ENCODE measurements at regions not wholly inside any gene's neighbourhood (a gene's known extent, or its start where the extent isn't known, plus 50 kb on each side); places are given as distances from the start of the nearest gene placed in this dataset.

DNA sequence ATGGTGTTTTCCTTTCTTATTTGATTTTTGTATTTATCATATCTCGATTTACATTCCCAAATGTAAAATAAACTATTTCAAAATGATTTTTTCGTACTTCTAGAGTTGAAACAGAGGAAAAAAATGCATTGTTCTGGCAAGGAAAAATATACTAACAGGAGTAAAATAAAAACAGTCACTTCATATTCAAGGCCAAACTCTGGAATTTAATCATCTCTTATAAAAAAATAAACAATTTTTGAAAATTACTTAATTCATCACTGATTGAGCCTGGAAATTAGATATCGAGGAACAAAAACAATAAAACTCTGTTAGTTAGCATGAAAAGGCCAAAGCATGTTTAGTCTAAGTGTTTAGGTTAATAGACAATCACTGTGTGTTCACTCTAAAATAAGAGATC, 61.1 kb upstream of the PALM2AKAP2 start:
- DNase-seq (ENCODE audit: low spot score), result no peak
- intact Hi-C loops (cut with DNase I), result no loop called here

DNA sequence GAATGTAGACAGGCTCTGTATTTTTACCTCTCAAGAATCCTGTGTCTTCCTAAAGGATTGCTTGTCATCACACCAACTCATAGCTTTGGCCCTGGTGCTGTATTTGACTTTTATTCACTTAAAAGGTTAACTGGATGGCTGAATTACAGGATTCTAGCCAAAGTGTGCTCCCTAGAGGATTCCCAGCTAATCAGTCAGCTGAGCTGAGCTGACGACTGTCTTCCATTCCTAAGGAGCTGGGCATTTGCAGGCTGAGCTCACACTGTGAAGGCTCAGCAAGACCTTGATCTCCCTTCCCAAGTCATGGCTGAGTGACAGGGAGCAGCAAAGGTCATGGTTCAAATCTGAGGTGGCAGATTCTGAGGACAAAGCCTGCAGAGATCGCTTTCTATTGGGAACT, 59.0 kb upstream of the PALM2AKAP2 start:
- intact Hi-C loops (cut with DNase I), result no loop called here
- no peak for DNase-seq (ENCODE audit: low spot score)

DNA sequence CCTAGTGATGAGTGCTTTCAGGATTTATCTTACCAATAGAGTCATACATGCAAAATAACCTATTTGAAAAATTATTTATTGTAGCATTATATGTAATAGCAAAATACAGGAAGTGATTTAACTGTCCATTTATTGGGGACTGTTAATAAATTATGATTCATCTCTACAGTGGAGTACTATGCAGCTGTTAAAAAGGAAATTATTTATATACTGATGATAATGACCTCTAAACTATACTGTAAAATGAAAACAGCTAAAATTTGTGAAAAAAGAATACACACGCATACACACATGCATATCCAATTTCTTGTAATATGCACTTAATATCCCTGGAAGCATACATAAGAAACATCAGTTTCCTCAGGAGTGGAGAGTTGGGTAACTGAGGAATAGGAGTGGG, 58.0 kb upstream of the PALM2AKAP2 start:
- intact Hi-C loops (cut with DNase I), result no loop called here

DNA sequence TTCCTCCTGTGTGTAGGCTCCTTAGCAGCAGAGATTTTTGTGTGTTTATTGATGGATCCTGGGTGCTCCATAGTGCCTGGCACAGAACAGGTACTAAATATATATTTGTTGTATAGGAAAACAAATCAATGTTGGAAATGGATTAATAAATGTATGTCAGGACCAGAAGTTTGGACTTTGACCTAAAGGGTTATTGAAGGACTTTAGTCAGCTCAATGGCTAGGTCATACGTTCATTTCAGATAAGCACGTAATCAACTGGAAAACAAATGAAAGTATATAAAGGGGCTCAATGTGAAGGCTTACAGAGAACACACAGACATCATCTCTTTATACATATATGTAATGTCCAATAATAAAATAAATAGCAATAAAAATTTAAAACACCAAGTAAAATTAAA, 56.2 kb upstream of the PALM2AKAP2 start:
- intact Hi-C loops (cut with DNase I), result no loop called here
- DNase-seq (ENCODE audit: low spot score), result no peak

More for the DNA sequence above, 58.0 kb upstream of the PALM2AKAP2 start:
- no peak for DNase-seq (ENCODE audit: low spot score)

DNA sequence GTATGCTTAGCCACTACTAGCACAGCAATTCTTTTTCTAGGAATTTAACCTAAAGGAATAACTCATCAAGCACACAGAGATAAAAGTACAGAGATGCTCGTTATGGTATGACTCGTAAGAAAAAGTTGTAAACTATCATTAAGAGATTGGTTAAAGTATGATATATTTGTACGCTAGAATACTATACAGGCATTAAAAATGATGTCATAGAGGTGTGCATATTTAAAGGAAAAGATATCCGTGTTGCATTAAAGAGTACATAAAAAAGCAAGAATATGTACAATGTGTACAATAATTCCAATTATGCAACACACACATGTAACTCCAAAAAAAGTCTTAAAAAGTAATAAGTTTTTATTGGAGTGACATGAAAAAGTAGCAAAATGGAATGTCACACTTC, 54.5 kb upstream of the PALM2AKAP2 start:
- DNase-seq (ENCODE audit: low spot score), result no peak
- intact Hi-C loops (cut with DNase I), result no loop called here

DNA sequence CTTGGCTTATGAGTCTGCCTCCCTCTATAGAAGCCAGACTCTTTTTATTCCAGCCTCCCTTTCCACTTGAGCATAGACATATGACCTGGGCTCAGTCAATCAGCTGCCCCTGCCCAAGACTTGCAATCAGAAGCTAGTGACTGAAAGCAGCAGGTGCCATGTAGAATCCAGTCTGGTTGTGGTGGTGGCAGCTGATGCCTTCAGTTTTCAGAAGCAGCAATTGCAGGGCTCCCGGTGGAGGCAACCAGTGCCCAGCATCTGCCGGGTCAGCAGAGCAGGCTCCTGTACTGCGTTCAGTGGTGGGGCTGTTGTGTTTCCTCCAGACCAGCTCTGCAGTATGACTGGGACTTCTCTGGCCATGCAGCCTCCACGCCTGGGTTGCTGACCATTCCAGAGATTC, 53.9 kb upstream of the PALM2AKAP2 start:
- intact Hi-C loops (cut with DNase I), result no loop called here
- DNase-seq (ENCODE audit: low spot score), result no peak

DNA sequence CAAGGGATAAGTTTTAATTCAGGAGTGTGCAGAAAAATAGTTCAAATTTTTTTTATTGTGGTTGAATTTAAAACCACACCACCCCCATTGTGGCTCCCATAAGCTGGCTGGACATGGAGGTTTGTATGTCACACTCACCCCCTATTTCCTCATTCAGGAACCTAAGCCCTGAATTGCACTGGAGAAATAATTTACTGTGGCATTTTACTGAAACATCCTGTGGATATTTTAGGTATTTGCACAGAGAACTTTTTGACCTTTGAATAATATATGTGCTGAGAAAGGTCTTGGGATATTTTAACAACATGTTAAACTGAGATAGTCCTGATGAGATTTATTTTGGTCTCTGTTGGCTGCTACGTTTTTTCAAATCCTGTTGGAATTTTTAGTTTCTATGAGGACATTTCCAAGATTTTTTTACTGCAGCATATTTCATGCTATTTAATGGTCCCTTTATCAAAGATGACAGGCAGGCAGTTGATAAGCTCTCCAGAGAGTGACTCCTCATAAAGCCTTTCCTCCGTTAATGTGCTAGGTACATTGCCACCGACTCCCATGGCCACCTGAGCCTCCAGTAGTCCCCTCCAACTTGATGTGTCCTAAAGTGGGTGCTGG, 51.2 kb upstream of the PALM2AKAP2 start:
- intact Hi-C loops (cut with DNase I), result no loop called here
- DNase-seq (ENCODE audit: low spot score), result no peak

DNA sequence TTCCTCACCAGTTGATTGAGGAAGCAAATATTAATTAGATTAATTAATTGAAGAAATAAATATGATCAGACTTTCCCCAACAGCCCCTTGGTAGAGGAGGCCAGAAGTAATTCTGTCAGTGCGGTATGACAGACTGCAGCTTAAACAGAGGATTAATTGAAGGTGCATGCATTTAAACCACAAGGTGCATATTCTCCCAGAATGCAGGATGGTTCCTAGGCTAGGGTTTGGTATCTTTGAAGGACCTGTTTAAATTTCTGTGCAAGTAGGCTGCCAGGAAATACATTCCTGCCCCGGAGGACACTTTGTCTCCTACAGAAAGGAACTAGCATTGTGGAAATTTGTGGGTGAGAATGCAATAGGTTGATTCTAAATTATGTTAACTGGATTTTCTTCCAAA, 50.5 kb upstream of the PALM2AKAP2 start:
- intact Hi-C loops (cut with DNase I), result no loop called here
- DNase-seq (ENCODE audit: low spot score), result no peak

Measured in posterior vena cava (tissue), 2 donors.